ENCODE measurements at regions not wholly inside any gene's neighbourhood (a gene's known extent, or its start where the extent isn't known, plus 50 kb on each side); places are given as distances from the start of the nearest gene placed in this dataset.

DNA sequence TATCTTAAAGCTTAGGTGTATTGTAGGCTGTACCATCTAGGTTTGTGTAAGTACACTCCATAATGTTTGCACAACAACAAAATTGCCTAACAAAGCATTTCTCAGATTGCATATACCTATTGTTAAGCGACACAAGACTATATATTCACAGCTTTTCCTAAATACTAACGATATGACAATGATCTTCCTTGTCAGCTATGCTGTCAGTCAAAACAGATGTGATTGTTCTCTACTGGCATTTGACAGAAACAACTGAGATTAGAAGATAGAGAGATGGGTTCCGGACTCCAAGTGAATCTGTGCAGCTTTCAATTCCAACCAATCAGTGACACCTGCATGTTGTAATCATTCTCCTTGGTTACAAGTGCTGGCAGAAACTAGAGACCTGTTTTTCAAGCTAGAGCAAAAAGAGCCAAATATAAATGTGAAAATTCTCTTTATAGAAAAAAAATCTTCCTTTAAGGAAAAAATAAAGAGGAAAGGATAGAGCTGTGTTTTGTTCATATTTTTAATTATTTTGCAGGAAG lies 1232.3 kb upstream of the SLC39A10 start (continued):
- TF ChIP-seq, protein P1, sequence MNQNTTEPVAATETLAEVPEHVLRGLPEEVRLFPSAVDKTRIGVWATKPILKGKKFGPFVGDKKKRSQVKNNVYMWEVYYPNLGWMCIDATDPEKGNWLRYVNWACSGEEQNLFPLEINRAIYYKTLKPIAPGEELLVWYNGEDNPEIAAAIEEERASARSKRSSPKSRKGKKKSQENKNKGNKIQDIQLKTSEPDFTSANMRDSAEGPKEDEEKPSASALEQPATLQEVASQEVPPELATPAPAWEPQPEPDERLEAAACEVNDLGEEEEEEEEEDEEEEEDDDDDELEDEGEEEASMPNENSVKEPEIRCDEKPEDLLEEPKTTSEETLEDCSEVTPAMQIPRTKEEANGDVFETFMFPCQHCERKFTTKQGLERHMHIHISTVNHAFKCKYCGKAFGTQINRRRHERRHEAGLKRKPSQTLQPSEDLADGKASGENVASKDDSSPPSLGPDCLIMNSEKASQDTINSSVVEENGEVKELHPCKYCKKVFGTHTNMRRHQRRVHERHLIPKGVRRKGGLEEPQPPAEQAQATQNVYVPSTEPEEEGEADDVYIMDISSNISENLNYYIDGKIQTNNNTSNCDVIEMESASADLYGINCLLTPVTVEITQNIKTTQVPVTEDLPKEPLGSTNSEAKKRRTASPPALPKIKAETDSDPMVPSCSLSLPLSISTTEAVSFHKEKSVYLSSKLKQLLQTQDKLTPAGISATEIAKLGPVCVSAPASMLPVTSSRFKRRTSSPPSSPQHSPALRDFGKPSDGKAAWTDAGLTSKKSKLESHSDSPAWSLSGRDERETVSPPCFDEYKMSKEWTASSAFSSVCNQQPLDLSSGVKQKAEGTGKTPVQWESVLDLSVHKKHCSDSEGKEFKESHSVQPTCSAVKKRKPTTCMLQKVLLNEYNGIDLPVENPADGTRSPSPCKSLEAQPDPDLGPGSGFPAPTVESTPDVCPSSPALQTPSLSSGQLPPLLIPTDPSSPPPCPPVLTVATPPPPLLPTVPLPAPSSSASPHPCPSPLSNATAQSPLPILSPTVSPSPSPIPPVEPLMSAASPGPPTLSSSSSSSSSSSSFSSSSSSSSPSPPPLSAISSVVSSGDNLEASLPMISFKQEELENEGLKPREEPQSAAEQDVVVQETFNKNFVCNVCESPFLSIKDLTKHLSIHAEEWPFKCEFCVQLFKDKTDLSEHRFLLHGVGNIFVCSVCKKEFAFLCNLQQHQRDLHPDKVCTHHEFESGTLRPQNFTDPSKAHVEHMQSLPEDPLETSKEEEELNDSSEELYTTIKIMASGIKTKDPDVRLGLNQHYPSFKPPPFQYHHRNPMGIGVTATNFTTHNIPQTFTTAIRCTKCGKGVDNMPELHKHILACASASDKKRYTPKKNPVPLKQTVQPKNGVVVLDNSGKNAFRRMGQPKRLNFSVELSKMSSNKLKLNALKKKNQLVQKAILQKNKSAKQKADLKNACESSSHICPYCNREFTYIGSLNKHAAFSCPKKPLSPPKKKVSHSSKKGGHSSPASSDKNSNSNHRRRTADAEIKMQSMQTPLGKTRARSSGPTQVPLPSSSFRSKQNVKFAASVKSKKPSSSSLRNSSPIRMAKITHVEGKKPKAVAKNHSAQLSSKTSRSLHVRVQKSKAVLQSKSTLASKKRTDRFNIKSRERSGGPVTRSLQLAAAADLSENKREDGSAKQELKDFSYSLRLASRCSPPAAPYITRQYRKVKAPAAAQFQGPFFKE (tag by site-specific recombination; IDR thresholded peaks at IDR 0.05; ENCODE audit: borderline replicate concordance): no peak
- TF ChIP-seq, protein P2, sequence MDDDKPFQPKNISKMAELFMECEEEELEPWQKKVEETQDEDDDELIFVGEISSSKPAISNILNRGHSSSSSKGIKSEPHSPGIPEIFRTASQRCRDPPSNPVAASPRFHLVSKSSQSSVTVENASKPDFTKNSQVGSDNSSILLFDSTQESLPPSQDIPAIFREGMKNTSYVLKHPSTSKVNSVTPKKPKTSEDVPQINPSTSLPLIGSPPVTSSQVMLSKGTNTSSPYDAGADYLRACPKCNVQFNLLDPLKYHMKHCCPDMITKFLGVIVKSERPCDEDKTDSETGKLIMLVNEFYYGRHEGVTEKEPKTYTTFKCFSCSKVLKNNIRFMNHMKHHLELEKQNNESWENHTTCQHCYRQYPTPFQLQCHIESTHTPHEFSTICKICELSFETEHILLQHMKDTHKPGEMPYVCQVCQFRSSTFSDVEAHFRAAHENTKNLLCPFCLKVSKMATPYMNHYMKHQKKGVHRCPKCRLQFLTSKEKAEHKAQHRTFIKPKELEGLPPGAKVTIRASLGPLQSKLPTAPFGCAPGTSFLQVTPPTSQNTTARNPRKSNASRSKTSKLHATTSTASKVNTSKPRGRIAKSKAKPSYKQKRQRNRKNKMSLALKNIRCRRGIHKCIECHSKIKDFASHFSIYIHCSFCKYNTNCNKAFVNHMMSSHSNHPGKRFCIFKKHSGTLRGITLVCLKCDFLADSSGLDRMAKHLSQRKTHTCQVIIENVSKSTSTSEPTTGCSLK (tag by site-specific recombination; IDR thresholded peaks at IDR 0.05): no peak
- TF ChIP-seq YY1 (tag by site-specific recombination; IDR thresholded peaks at IDR 0.05) (no peak), ZNF223 (tag by site-specific recombination; IDR thresholded peaks at IDR 0.05) (no peak), ZNF121 (tag by site-specific recombination; IDR thresholded peaks at IDR 0.05) (no peak)
- TF ChIP-seq, protein P3, sequence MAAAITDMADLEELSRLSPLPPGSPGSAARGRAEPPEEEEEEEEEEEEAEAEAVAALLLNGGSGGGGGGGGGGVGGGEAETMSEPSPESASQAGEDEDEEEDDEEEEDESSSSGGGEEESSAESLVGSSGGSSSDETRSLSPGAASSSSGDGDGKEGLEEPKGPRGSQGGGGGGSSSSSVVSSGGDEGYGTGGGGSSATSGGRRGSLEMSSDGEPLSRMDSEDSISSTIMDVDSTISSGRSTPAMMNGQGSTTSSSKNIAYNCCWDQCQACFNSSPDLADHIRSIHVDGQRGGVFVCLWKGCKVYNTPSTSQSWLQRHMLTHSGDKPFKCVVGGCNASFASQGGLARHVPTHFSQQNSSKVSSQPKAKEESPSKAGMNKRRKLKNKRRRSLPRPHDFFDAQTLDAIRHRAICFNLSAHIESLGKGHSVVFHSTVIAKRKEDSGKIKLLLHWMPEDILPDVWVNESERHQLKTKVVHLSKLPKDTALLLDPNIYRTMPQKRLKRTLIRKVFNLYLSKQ (tag by site-specific recombination; IDR thresholded peaks at IDR 0.05; ENCODE audit: borderline replicate concordance): no peak

DNA sequence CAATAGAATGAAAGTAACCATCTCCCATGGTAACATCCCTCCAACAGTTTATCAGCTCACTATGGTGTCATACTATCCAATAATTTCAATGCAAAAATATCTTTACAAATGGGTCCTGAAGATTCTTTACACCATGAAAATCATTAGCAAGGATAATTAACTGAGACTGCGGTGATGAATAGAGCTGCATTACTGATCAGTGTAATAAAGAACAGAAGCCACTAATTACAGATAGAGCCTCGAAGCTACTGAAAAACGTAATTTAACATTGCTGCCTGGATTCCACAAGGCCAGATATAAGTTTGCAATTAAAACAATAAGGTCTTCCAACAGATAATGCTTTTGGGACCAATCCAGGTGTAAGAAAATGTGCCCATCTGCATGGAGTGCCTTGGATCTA lies 1245.8 kb upstream of the SLC39A10 start:
- TF ChIP-seq ZNF248 (tag by site-specific recombination; IDR thresholded peaks at IDR 0.05) (no peak), ZNF266 (tag by site-specific recombination; IDR thresholded peaks at IDR 0.05; ENCODE audit: low read depth) (no peak), ZNF621 (tag by site-specific recombination; IDR thresholded peaks at IDR 0.05) (no peak), ZIC2 (tag by site-specific recombination; IDR thresholded peaks at IDR 0.05) (no peak), ZNF707 (tag by site-specific recombination; IDR thresholded peaks at IDR 0.05) (no peak), MEIS1 (CRISPR knock-in tag; IDR thresholded peaks at IDR 0.05; ENCODE audit: borderline replicate concordance) (no peak), ZNF777 (tag by site-specific recombination; IDR thresholded peaks at IDR 0.05; ENCODE audit: borderline replicate concordance) (no peak), GLI2 (tag by site-specific recombination; IDR thresholded peaks at IDR 0.05; ENCODE audit: borderline replicate concordance, low read depth) (no peak), ZNF830 (tag by site-specific recombination; IDR thresholded peaks at IDR 0.05; ENCODE audit: low read depth) (no peak)
- Histone ChIP-seq H3K9me3 (ENCODE audit: control insufficient read depth, insufficient read depth, low read depth, low read length) (no peaks in the 10 kb centered on the region), H3K4me1 (ENCODE audit: control insufficient read depth, insufficient read depth, low read length) (no peaks in the 10 kb centered on the region), H3K36me3 (ENCODE audit: control insufficient read depth in 2 of 2, insufficient read depth in 1 of 2, low read length in 2 of 2) (no peaks in the 10 kb centered on the region), H3K4me3 (ENCODE audit: low read depth, low read length) (no peak overlapping the region), H3K27ac (ENCODE audit: extremely low read depth, low read depth, low read length) (no peak overlapping the region)
- ChIA-PET POLR2A (no interaction called here), CTCF (no interaction called here)
